G401 (cell line): ENCODE measurements at regions not wholly inside any gene's neighbourhood (a gene's known extent, or its start where the extent isn't known, plus 50 kb on each side); places are given as distances from the start of the nearest gene placed in this dataset.

Experiments used
- DNase-seq: peaks from one replicate; pipeline ENCODE4 v3.0.0-alpha.2; 2015; ENCODE audit warnings: low spot score
- in situ Hi-C: cut with HindIII; loops from 2 replicates; pipeline ENCODE4 v1.10.0; 2016; ENCODE audit warnings: low sequenced_read_pairs, mixed read lengths

- in situ Hi-C loops, result no loop called here
- no peak for DNase-seq
Observed at GRCh38 chrX:39459204-39459603, 638.6 kb downstream of the BCOR start.

GRCh38 chrX:39459952-39460351 is 637.8 kb downstream of the BCOR start:
- no peak for DNase-seq
- in situ Hi-C loops, result no loop called here

GRCh38 chrX:39460499-39460898 is 637.3 kb downstream of the BCOR start:
- in situ Hi-C loops, result no loop called here
- no peak for DNase-seq

- no peak for DNase-seq
- in situ Hi-C loops, result no loop called here
Observed at GRCh38 chrX:39462835-39463234, 634.9 kb downstream of the BCOR start.

- in situ Hi-C loops, result no loop called here
- DNase-seq, result no peak
Observed at GRCh38 chrX:39464253-39464652, 633.5 kb downstream of the BCOR start.

DNA sequence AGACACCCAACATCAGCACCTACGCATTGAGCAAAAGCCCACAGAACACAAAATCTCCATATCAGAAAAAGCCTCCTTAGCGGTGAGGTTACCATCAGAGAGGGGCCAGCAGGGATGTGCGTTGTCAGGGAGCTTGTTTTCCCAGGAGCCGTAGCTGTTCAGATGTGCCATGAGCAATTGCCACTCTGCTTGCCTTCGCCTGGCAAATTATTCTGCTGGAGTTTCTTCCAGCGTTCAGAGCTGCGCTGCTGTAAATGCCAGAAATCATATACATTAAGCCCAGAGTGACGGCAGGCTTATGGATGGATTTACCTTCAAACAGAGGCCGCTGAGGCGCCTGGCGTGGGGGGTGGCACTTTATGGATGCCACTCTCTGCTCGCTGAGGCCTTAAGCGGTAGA is 632.3 kb downstream of the BCOR start:
- no peak for DNase-seq
- in situ Hi-C loops, result no loop called here

DNA sequence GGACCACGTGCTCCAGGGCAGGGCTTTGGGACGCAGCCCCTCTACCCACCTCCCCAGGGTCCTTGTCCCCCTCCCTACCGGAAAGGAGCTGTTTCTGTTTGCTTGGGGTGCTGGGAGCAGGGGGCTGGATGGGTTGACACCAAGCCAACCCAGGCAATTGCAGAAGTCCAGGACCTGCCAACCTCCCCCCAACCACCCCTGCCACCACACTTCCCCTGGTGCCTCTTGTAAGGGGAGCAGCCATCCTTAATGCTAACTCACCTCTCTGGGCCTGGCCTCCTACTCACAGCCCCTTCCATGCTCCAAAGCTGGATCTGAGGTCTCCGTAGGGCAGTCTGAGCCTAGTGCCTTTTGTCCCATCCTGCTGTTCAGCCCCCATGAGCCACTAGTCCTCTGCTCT is 631.9 kb downstream of the BCOR start:
- no peak for DNase-seq
- in situ Hi-C loops, result no loop called here

- in situ Hi-C loops, result no loop called here
- no peak for DNase-seq
Observed at GRCh38 chrX:39469126-39469525, 628.6 kb downstream of the BCOR start.

GRCh38 chrX:39470588-39471407 is 627.0 kb downstream of the BCOR start:
- DNase-seq, result peak; percentile 19
- in situ Hi-C loops, result no loop called here

DNA sequence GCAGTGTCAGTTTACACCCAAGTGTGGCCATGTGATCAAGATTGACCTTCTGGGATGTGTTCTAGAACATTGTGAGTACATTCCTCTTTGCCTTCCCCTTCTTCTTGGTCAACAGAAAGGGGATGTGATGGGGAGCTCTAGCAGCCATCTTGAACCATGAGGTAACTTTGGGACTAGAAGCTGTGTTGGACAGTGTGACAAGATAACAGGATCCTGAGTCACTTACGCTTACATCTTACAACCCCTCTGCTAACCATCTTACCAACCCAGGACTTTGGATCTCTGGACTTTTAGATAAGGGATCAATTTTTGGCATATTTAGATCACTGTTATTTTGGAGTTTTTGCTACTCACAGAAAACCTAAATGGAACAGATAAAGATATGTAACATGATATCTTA is 625.6 kb downstream of the BCOR start:
- in situ Hi-C loops, result no loop called here

GRCh38 chrX:39473812-39474211 is 623.9 kb downstream of the BCOR start:
- in situ Hi-C loops, result no loop called here
- DNase-seq, result no peak

More for the DNA sequence above, 625.6 kb downstream of the BCOR start:
- no peak for DNase-seq

- no peak for DNase-seq
- in situ Hi-C loops, result no loop called here
Observed at GRCh38 chrX:39475372-39475771, 622.4 kb downstream of the BCOR start.

DNA sequence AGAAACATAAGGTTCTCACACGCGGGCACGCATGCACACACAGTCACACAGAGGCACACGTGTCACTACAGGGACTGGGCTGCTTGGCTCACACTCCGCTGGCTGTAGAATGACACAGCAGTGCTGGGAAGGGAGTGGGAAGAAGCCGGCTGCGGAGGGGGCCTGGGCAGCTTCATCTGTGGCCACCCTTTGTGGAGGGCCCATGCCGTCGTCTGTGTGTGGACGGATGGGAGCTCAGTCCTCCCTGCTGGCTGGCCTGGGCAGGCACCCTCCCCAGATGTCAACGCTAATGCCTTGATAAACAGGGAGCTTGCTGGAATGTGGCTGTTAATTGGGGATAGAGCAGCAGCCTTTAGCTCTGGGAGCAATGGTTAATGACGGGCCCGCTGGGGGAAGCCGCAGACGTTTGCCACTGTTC is 621.1 kb downstream of the BCOR start:
- in situ Hi-C loops, result no loop called here
- DNase-seq, result no peak

DNA sequence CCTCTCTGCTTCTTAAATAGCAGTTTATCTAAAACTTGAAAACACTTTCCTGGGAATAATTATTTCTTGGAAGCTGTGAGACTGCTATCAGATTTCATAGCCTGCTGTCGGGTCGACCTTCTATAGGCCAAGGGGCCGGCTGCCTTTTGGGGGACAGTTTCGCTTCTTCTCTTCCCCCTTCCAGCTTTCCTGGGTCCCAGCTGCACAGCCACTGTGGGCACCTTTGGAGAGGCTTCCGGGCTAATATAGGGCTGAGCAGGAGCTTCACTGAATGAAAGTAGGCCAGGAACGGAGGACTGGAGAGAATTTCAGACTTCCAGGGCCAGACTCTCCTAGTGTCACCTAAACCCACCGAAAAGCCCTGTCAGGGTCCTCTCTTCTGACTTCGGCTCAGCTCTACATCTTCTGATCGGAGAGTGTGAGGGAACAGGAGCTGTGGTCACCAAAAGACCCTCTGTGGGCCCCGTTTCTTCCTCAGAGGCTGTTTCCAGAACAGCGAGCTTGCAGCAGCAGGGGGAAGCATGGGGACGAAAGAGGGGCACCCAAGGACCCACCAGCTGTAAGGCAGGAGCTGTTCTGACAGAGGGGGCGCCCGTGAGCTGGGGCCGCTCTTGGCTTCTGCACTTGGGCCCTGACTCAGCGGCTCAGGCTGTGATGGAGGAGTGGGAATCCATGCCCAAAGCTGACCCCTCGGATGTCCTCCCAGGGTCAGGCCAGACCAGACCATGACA is 620.6 kb downstream of the BCOR start:
- in situ Hi-C loops, result no loop called here
- no peak for DNase-seq

DNA sequence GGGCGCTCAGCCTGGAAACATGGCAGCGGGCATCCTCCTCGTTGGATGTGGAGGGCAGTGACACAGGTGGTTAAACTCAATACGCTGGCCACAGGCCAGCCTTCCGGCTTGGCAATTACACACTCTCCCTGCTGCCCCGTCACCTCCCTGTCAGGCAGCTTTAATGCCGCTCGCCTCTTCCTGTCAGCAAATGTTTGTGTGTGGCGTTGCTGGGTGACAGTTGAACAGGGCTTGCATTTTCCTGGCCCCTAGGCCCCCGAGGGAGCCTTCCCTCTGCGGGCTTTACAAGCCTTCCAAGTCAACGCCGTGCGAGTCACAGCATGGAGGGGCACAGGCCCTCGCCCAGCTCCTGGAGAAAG is 620.0 kb downstream of the BCOR start:
- no peak for DNase-seq
- in situ Hi-C loops, result no loop called here

DNA sequence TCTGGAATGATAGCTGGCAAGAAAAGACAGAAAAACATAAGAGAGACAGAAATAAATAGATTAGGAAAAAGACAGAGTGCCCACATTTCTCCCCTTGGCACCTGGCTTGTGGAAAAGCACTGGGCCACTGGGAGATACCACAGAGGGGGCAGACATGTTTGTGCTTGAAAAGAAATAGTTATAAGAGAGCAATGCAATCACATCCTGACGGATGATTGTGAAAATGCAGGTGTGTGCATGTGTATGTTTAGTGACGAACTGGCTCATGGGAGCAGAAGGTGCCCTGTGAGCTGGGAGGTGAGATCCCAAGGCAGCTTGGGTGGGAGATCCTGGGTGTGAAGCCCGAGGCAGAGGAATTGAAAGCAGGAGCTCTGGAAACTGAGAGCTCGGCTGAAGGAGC is 617.9 kb downstream of the BCOR start:
- no peak for DNase-seq
- in situ Hi-C loops, result no loop called here

GRCh38 chrX:39480963-39481362 is 616.8 kb downstream of the BCOR start:
- in situ Hi-C loops, result no loop called here
- no peak for DNase-seq

- in situ Hi-C loops, result no loop called here
- DNase-seq, result no peak
Observed at GRCh38 chrX:39481621-39482020, 616.1 kb downstream of the BCOR start.

DNA sequence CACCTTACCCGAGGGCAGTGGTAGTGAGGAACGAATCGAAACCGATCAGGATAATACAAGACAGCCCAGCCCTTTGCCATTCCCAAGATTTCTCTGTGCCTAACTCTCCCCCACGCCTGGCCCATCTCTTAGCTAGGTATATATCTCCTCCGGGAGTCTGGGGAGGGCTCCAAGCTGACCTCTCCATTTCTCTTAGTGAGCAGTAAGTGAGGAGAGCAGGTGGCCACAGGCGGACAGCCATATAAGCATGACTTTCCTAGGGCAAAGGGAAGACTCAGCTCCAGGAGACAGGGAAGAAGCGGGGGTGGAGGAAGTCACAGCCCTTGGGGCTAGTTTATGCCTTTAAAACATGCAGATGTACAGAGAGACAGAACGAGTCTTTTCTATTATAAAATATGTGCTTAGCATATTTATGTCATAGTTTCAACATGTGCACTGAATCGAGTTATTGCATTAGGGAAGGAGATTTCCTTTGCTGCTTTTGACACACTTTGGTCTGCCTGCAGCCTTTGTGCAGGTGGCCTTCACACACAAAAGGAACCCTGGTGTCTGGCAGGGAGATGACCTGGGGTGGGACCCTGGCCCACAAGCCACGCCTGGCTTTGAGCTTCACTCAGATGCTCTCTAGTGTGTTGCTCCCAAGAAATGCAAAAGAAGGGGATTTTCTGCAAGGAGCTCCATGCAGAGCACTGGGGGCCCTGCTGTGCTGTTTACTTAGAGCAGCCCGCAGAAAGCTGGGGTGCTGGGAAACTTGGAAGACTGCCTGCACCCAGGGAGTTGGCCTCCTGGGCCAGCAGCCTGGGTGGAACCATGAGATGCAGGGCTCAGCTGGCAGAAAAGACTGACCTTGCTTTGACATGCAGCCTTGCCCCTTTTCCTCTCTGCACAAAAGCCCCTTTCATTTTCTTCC is 613.3 kb downstream of the BCOR start:
- in situ Hi-C loops, result no loop called here
- DNase-seq, result no peak
